Neural crest cell (in vitro differentiated cells): ENCODE measurements at regions not wholly inside any gene's neighbourhood (a gene's known extent, or its start where the extent isn't known, plus 50 kb on each side); places are given as distances from the start of the nearest gene placed in this dataset.
A peak's percentile ranks its signal among the peaks of the same experiment; 100 is the strongest.
"Not testable (repeated sequence)": the region's sequence is repeated elsewhere in the genome, so short reads cannot be mapped to it uniquely, and the experiment has no call there.

ENCODE experiments used
- DNase-seq: peaks from one replicate; pipeline ENCODE4 v3.0.0; 2021; ENCODE audit warnings: low read depth, mixed read lengths, low spot score
- H3K27ac Mint-ChIP-seq: one replicate; pipeline ENCODE4 v1.8.0; 2021; ENCODE audit warnings: mild to moderate bottlenecking, mixed read lengths; ENCODE audit not compliant: unreplicated experiment
- H3K27me3 Mint-ChIP-seq: 2 replicates; pipeline ENCODE4 v1.8.0; 2021; ENCODE audit warnings: low read depth, mild to moderate bottlenecking, mixed read lengths
- H3K36me3 Mint-ChIP-seq: 2 replicates; pipeline ENCODE4 v1.8.0; 2021; ENCODE audit warnings: low read depth, mild to moderate bottlenecking, mixed read lengths
- H3K4me1 Mint-ChIP-seq: 2 replicates; pipeline ENCODE4 v1.8.0; 2021; ENCODE audit warnings: mixed read lengths
- H3K4me3 Mint-ChIP-seq: one replicate; pipeline ENCODE4 v1.8.0; 2021; ENCODE audit warnings: mild to moderate bottlenecking, mixed read lengths
- H3K9me3 Mint-ChIP-seq: 2 replicates; pipeline ENCODE4 v1.8.0; 2021; ENCODE audit warnings: mixed read lengths
- CTCF ChIP-seq: fragments of 200-600 bp; sonication (generic); conservative IDR thresholded peaks from 2 replicates; pipeline ENCODE4 v1.5.0; 2021; ENCODE audit warnings: antibody characterized with exemption, mild to moderate bottlenecking

GRCh38 chr3:178109691-178110090, 426.5 kb upstream of the KCNMB2 start:
- DNase-seq: no peak
- Mint-ChIP-seq H3K27ac (no peak overlapping the region), H3K4me1 (peaks cover 5% of the 10 kb centered on the region), H3K9me3 (peaks cover 4% of the 10 kb centered on the region), H3K27me3 (no peaks in the 10 kb centered on the region), H3K4me3 (no peak overlapping the region), H3K36me3 (no peaks in the 10 kb centered on the region)
- no peak for TF ChIP-seq CTCF

- TF ChIP-seq CTCF: no peak
- H3K27me3 Mint-ChIP-seq: no peaks in the 10 kb centered on the region
- peaks cover 17% of the 10 kb centered on the region for H3K4me1 Mint-ChIP-seq
- H3K4me3 Mint-ChIP-seq: no peak overlapping the region
- DNase-seq: no peak
- H3K36me3 Mint-ChIP-seq: no peaks in the 10 kb centered on the region
- H3K27ac Mint-ChIP-seq: no peak overlapping the region
- H3K9me3 Mint-ChIP-seq: peaks cover 4% of the 10 kb centered on the region
Observed at GRCh38 chr3:178112134-178112533, 424.1 kb upstream of the KCNMB2 start.

- not testable (repeated sequence) for H3K36me3 Mint-ChIP-seq, DNase-seq, H3K27me3 Mint-ChIP-seq, H3K9me3 Mint-ChIP-seq, H3K4me3 Mint-ChIP-seq, H3K27ac Mint-ChIP-seq
- peaks cover 17% of the 10 kb centered on the region for H3K4me1 Mint-ChIP-seq
Observed at GRCh38 chr3:178112552-178112951, 423.7 kb upstream of the KCNMB2 start.

GRCh38 chr3:178117641-178118040, 418.6 kb upstream of the KCNMB2 start:
- peak overlapping the region; percentile 66 for H3K27ac Mint-ChIP-seq
- H3K4me3 Mint-ChIP-seq: no peak overlapping the region
- H3K36me3 Mint-ChIP-seq: peaks cover 6% of the 10 kb centered on the region

GRCh38 chr3:178119608-178120295, 416.5 kb upstream of the KCNMB2 start:
- not testable (repeated sequence) for DNase-seq, H3K4me3 Mint-ChIP-seq, H3K36me3 Mint-ChIP-seq, H3K9me3 Mint-ChIP-seq, H3K27ac Mint-ChIP-seq, H3K27me3 Mint-ChIP-seq
- peaks cover 12% of the 10 kb centered on the region for H3K4me1 Mint-ChIP-seq

More at GRCh38 chr3:178117641-178118040, 418.6 kb upstream of the KCNMB2 start:
- Mint-ChIP-seq H3K27me3 (no peaks in the 10 kb centered on the region), H3K9me3 (peaks cover 10% of the 10 kb centered on the region), H3K4me1 (peaks cover 12% of the 10 kb centered on the region)
- DNase-seq: no peak
- no peak for TF ChIP-seq CTCF

- Mint-ChIP-seq H3K4me3 (no peak overlapping the region), H3K4me1 (peaks cover 11% of the 10 kb centered on the region), H3K9me3 (peaks cover 10% of the 10 kb centered on the region), H3K27me3 (no peaks in the 10 kb centered on the region), H3K27ac (no peak overlapping the region), H3K36me3 (peaks cover 6% of the 10 kb centered on the region)
- no peak for TF ChIP-seq CTCF
- no peak for DNase-seq
Observed at GRCh38 chr3:178120367-178120766, 415.9 kb upstream of the KCNMB2 start.
